ENCODE measurements at regions not wholly inside any gene's neighbourhood (a gene's known extent, or its start where the extent isn't known, plus 50 kb on each side); places are given as distances from the start of the nearest gene placed in this dataset.

DNA sequence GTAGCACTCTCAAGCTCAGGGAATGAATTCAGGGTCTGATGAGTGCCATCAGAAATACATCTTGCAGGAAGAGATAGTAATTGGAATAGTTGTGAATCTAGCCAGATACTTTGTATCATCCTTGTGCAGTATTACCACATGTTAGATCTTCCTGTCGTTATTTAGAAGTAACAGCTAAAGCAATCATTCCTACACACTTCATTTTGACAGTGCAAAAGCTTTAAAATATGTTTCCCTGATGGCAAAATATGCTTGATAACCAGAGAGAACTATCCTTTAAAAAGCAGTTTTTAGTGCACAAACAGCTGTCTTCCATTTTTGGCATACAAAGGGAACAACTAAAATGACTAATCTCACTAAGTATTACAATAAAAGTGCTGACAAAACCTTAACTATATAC is 149.5 kb upstream of the SLC38A2 start:
- H3K27ac ChIP-seq (ENCODE audit: low read length) = no peak overlapping the region
- peak overlapping the region; percentile 77 for H3K4me2 ChIP-seq (ENCODE audit: low read length)
- POLR2A ChIA-PET (ENCODE audit: unreplicated experiment) = interaction anchor here (1.0 kb wide), 1 partner anchor 136 kb away, joined by 5 read pairs; no protein-coding TSS in a partner anchor
- H3K9me3 ChIP-seq (ENCODE audit: low read length) = no peaks in the 10 kb centered on the region
- intact Hi-C loops (cut with micrococcal nuclease) = no loop called here
- no peaks in the 10 kb centered on the region for H4K20me1 ChIP-seq (ENCODE audit: low read length)
- no peak for TF ChIP-seq CTCF (conservative IDR thresholded peaks at IDR 0.05; ENCODE audit: low read depth, low read length)
- TF ChIP-seq EZH2phosphoT487 (IDR thresholded peaks at IDR 0.05; ENCODE audit: borderline replicate concordance, low read length) = no peak
- TF ChIP-seq EZH2 (IDR thresholded peaks at IDR 0.05; ENCODE audit: low read length, unreplicated experiment) = no peak
- H3F3A ChIP-seq (ENCODE audit: low read length, unreplicated experiment) = peaks cover 6% of the 10 kb centered on the region
- H3K9me2 ChIP-seq (replicated peaks; ENCODE audit: low read length) = no peaks in the 10 kb centered on the region
- BruUV-seq (replicated peaks) = no TSS peak
- no peak overlapping the region for H2AFZ ChIP-seq (ENCODE audit: low read length)
- H3K4me3 ChIP-seq (ENCODE audit: low read length) = peak overlapping the region; percentile 6; the same call in 1 of the 2 replicates
- peaks cover 4% of the 10 kb centered on the region; the same call in 1 of the 2 replicates for H3K36me3 ChIP-seq (ENCODE audit: low read depth, low read length)
- H3K9ac ChIP-seq (ENCODE audit: low read length) = no peak overlapping the region
- CTCF ChIA-PET = interaction anchor here (0.6 kb wide), 1 partner anchor 23 kb away, joined by 3 read pairs; no protein-coding TSS in a partner anchor
- peaks cover 7% of the 10 kb centered on the region; the same call in 1 of the 2 replicates for H3K79me2 ChIP-seq (ENCODE audit: low read length)
- ATAC-seq (no peak), DNase-seq (no peak)
- H3K27me3 ChIP-seq (ENCODE audit: low read length) = no peaks in the 10 kb centered on the region
- peaks cover 36% of the 10 kb centered on the region for H3K4me1 ChIP-seq (ENCODE audit: insufficient read depth, low read length)

DNA sequence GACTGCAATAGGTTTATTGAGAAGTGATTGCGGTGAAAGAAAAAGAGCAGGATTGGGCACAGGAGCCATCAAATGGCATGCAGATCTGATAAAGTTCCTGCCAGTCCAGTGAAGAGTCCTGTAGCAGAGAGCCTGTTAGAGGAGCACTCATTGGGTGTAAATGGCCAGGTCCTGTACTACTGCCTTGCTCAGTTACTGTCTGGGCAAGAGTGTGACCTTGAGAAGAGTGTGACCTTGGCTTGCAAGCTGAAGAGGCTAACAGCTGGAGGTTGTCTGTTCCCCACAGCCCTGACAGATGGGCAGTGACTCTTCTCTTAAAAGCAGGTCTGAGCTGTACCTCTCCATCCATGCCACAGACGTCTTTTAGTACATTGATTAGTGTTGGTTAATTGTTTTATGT is 148.6 kb upstream of the SLC38A2 start:
- peaks cover 7% of the 10 kb centered on the region; the same call in 1 of the 2 replicates for H3K79me2 ChIP-seq (ENCODE audit: low read length)
- no peaks in the 10 kb centered on the region for H3K9me3 ChIP-seq (ENCODE audit: low read length)
- DNase-seq (no peak), ATAC-seq (no peak)
- no peak overlapping the region for H3K4me2 ChIP-seq (ENCODE audit: low read length)
- no peak overlapping the region for H3K9ac ChIP-seq (ENCODE audit: low read length)
- H3K4me3 ChIP-seq (ENCODE audit: low read length) = no peak overlapping the region
- intact Hi-C loops (cut with micrococcal nuclease) = no loop called here
- H3K27me3 ChIP-seq (ENCODE audit: low read length) = no peaks in the 10 kb centered on the region
- TF ChIP-seq EZH2 (IDR thresholded peaks at IDR 0.05; ENCODE audit: low read length, unreplicated experiment) = no peak
- no peak for TF ChIP-seq CTCF (conservative IDR thresholded peaks at IDR 0.05; ENCODE audit: low read depth, low read length)
- TF ChIP-seq EZH2phosphoT487 (IDR thresholded peaks at IDR 0.05; ENCODE audit: borderline replicate concordance, low read length) = no peak
- H4K20me1 ChIP-seq (ENCODE audit: low read length) = no peaks in the 10 kb centered on the region
- no TSS peak for BruUV-seq (replicated peaks)
- no peaks in the 10 kb centered on the region for H3K9me2 ChIP-seq (replicated peaks; ENCODE audit: low read length)
- H3K4me1 ChIP-seq (ENCODE audit: insufficient read depth, low read length) = peaks cover 36% of the 10 kb centered on the region
- peaks cover 6% of the 10 kb centered on the region for H3F3A ChIP-seq (ENCODE audit: low read length, unreplicated experiment)
- no peak overlapping the region for H2AFZ ChIP-seq (ENCODE audit: low read length)
- ChIA-PET CTCF (no interaction called here), POLR2A (ENCODE audit: unreplicated experiment) (no interaction called here)
- no peak overlapping the region for H3K27ac ChIP-seq (ENCODE audit: low read length)
- H3K36me3 ChIP-seq (ENCODE audit: low read depth, low read length) = peaks cover 4% of the 10 kb centered on the region; the same call in 1 of the 2 replicates

DNA sequence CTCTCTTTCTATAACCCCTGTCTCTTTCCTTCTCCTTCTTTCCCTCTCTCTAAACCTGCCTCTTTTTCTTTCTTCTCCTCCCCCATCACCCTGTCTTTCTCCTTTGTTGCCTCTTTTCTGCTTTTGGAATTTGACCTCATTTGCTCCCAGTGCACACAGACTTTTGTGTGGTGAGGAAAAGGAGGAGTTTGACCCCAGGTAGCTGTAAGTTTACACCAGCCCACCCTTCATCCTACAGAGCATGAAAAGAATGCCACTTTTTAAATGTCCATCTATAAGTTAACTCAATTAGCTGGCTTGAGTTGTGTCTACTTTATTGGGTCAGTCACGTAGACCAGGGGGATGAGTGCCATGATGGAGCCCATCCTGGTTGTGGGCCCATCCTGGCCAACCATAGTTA is 146.8 kb upstream of the SLC38A2 start:
- TF ChIP-seq EZH2 (IDR thresholded peaks at IDR 0.05; ENCODE audit: low read length, unreplicated experiment) = no peak
- no peak for TF ChIP-seq EZH2phosphoT487 (IDR thresholded peaks at IDR 0.05; ENCODE audit: borderline replicate concordance, low read length)
- TF ChIP-seq CTCF (conservative IDR thresholded peaks at IDR 0.05; ENCODE audit: low read depth, low read length) = no peak
- Histone ChIP-seq H3K9ac (ENCODE audit: low read length) (no peak overlapping the region), H3K27ac (ENCODE audit: low read length) (no peak overlapping the region), H3K79me2 (ENCODE audit: low read length) (peaks cover 7% of the 10 kb centered on the region; the same call in 1 of the 2 replicates), H2AFZ (ENCODE audit: low read length) (no peak overlapping the region), H3K4me1 (ENCODE audit: insufficient read depth, low read length) (peaks cover 27% of the 10 kb centered on the region), H3K36me3 (ENCODE audit: low read depth, low read length) (peaks cover 4% of the 10 kb centered on the region; the same call in 1 of the 2 replicates), H3K9me2 (replicated peaks; ENCODE audit: low read length) (no peaks in the 10 kb centered on the region), H4K20me1 (ENCODE audit: low read length) (no peaks in the 10 kb centered on the region), H3K27me3 (ENCODE audit: low read length) (no peaks in the 10 kb centered on the region), H3K4me2 (ENCODE audit: low read length) (no peak overlapping the region), H3K4me3 (ENCODE audit: low read length) (no peak overlapping the region), H3K9me3 (ENCODE audit: low read length) (no peaks in the 10 kb centered on the region), H3F3A (ENCODE audit: low read length, unreplicated experiment) (peaks cover 6% of the 10 kb centered on the region)
- DNase-seq = no peak
- no TSS peak for BruUV-seq (replicated peaks)
- ATAC-seq = no peak
- ChIA-PET CTCF (no interaction called here), POLR2A (ENCODE audit: unreplicated experiment) (no interaction called here)
- intact Hi-C loops (cut with micrococcal nuclease) = no loop called here

Measured in PC-3 (cell line).